Liver (tissue), 3 donors: ENCODE measurements at regions not wholly inside any gene's neighbourhood (a gene's known extent, or its start where the extent isn't known, plus 50 kb on each side); places are given as distances from the start of the nearest gene placed in this dataset.

Experiments
- FOXA1 ChIP-seq: IDR thresholded peaks from 2 replicates; pipeline ENCODE4 v1.6.1; 2016; ENCODE audit warnings: antibody characterized with exemption
- GABPA ChIP-seq, 2 donors: IDR thresholded peaks in 1 of 2; conservative IDR thresholded peaks in 1 of 2; 2 replicates each; pipeline ENCODE4 v1.6.1; 2016; ENCODE audit warnings: antibody characterized with exemption in 2 of 2, mild to moderate bottlenecking in 1 of 2, moderate library complexity in 1 of 2
- HNF4A ChIP-seq, 2 donors: conservative IDR thresholded peaks; 2 replicates each; pipeline ENCODE4 v1.6.1; 2016; ENCODE audit warnings: antibody characterized with exemption in 2 of 2, mild to moderate bottlenecking in 2 of 2
- JUND ChIP-seq, 2 donors: IDR thresholded peaks; 2 replicates each; pipeline ENCODE4 v1.6.1; 2016; ENCODE audit warnings: antibody characterized with exemption in 2 of 2
- MAX ChIP-seq: IDR thresholded peaks from 2 replicates; pipeline ENCODE4 v1.6.1; 2016; ENCODE audit warnings: antibody characterized with exemption
- RAD21 ChIP-seq, 2 donors: IDR thresholded peaks; 2 replicates each; pipeline ENCODE4 v1.6.1; 2016; ENCODE audit warnings: antibody characterized with exemption in 2 of 2, mild to moderate bottlenecking in 2 of 2
- SP1 ChIP-seq: IDR thresholded peaks from 2 replicates; pipeline ENCODE4 v1.6.1; 2018; ENCODE audit warnings: antibody characterized with exemption, mild to moderate bottlenecking
- TAF1 ChIP-seq: conservative IDR thresholded peaks from 2 replicates; pipeline ENCODE4 v1.6.1; 2016; ENCODE audit warnings: antibody characterized with exemption, mild to moderate bottlenecking
- YY1 ChIP-seq: IDR thresholded peaks from 2 replicates; pipeline ENCODE4 v1.6.1; 2016; ENCODE audit warnings: antibody characterized with exemption, mild to moderate bottlenecking
- ZBTB33 ChIP-seq: IDR thresholded peaks from 2 replicates; pipeline ENCODE4 v1.6.1; 2016; ENCODE audit warnings: antibody characterized with exemption
- TF ChIP-seq, protein P1 (sequence below): fragments of 150-350 bp; IDR thresholded peaks from 2 replicates; pipeline ENCODE4 v1.5.1; 2017; ENCODE audit warnings: improper control_type of control experiment, low read depth, low read length; ENCODE audit not compliant: missing input control
- TF ChIP-seq, protein P2 (sequence below): IDR thresholded peaks from 2 replicates; pipeline ENCODE4 v1.6.1; 2016; ENCODE audit warnings: antibody characterized with exemption, mild to moderate bottlenecking
- TF ChIP-seq, protein P3 (sequence below): IDR thresholded peaks from 2 replicates; pipeline ENCODE4 v1.6.1; 2016; ENCODE audit warnings: antibody characterized with exemption
- donor health status: healthy.
- donor health status: healthy.

GRCh38 chr1:194078765-194079164 is 892.4 kb upstream of the B3GALT2 start:
- no peak for TF ChIP-seq YY1
- TF ChIP-seq, protein P1, sequence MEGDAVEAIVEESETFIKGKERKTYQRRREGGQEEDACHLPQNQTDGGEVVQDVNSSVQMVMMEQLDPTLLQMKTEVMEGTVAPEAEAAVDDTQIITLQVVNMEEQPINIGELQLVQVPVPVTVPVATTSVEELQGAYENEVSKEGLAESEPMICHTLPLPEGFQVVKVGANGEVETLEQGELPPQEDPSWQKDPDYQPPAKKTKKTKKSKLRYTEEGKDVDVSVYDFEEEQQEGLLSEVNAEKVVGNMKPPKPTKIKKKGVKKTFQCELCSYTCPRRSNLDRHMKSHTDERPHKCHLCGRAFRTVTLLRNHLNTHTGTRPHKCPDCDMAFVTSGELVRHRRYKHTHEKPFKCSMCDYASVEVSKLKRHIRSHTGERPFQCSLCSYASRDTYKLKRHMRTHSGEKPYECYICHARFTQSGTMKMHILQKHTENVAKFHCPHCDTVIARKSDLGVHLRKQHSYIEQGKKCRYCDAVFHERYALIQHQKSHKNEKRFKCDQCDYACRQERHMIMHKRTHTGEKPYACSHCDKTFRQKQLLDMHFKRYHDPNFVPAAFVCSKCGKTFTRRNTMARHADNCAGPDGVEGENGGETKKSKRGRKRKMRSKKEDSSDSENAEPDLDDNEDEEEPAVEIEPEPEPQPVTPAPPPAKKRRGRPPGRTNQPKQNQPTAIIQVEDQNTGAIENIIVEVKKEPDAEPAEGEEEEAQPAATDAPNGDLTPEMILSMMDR: no peak
- TF ChIP-seq RAD21 (IDR thresholded peaks at IDR 0.05): no peak
- TF ChIP-seq, protein P2, sequence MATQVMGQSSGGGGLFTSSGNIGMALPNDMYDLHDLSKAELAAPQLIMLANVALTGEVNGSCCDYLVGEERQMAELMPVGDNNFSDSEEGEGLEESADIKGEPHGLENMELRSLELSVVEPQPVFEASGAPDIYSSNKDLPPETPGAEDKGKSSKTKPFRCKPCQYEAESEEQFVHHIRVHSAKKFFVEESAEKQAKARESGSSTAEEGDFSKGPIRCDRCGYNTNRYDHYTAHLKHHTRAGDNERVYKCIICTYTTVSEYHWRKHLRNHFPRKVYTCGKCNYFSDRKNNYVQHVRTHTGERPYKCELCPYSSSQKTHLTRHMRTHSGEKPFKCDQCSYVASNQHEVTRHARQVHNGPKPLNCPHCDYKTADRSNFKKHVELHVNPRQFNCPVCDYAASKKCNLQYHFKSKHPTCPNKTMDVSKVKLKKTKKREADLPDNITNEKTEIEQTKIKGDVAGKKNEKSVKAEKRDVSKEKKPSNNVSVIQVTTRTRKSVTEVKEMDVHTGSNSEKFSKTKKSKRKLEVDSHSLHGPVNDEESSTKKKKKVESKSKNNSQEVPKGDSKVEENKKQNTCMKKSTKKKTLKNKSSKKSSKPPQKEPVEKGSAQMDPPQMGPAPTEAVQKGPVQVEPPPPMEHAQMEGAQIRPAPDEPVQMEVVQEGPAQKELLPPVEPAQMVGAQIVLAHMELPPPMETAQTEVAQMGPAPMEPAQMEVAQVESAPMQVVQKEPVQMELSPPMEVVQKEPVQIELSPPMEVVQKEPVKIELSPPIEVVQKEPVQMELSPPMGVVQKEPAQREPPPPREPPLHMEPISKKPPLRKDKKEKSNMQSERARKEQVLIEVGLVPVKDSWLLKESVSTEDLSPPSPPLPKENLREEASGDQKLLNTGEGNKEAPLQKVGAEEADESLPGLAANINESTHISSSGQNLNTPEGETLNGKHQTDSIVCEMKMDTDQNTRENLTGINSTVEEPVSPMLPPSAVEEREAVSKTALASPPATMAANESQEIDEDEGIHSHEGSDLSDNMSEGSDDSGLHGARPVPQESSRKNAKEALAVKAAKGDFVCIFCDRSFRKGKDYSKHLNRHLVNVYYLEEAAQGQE: no peak
- no peak for TF ChIP-seq ZBTB33
- TF ChIP-seq, protein P3, sequence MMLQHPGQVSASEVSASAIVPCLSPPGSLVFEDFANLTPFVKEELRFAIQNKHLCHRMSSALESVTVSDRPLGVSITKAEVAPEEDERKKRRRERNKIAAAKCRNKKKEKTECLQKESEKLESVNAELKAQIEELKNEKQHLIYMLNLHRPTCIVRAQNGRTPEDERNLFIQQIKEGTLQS: no peak
- no peak for TF ChIP-seq TAF1
- TF ChIP-seq MAX: no peak
- TF ChIP-seq FOXA1: no peak
- no peak for TF ChIP-seq JUND (IDR thresholded peaks at IDR 0.05)
- no peak for TF ChIP-seq SP1
- no peak for TF ChIP-seq GABPA (IDR thresholded peaks at IDR 0.05 in 1 of 2, conservative IDR thresholded peaks at IDR 0.05 in 1 of 2)
- TF ChIP-seq HNF4A (conservative IDR thresholded peaks at IDR 0.05): no peak
